Gastroesophageal sphincter (tissue), 3 donors: ENCODE measurements at regions not wholly inside any gene's neighbourhood (a gene's known extent, or its start where the extent isn't known, plus 50 kb on each side); places are given as distances from the start of the nearest gene placed in this dataset.

Experiments
- EP300 ChIP-seq: sonication (generic); formaldehyde crosslinking; IDR thresholded peaks from one replicate; pipeline ENCODE4 v1.6.1; 2017; ENCODE audit warnings: antibody characterized with exemption, mild to moderate bottlenecking
- POLR2A ChIP-seq, 2 donors: fragments of 450-650 bp; IDR thresholded peaks; one replicate each; pipeline ENCODE4 v1.6.1; 2017; ENCODE audit warnings: antibody characterized with exemption in 2 of 2, mild to moderate bottlenecking in 2 of 2, moderate library complexity in 1 of 2
- POLR2AphosphoS5 ChIP-seq: sonication (generic); formaldehyde crosslinking; IDR thresholded peaks from one replicate; pipeline ENCODE4 v1.6.1; 2017; ENCODE audit warnings: antibody characterized with exemption
- TF ChIP-seq, protein P1 (sequence below), 4 experiments: fragments of 200-600 bp in 2 of 4; fragments of 450-650 bp in 2 of 4; sonication (generic) in 1 of 4; IDR thresholded peaks; one replicate each; pipeline ENCODE4 v1.5.1; 2017 to 2019; ENCODE audit warnings: antibody characterized with exemption in 4 of 4, mild to moderate bottlenecking in 2 of 4, moderate library complexity in 2 of 4

DNA sequence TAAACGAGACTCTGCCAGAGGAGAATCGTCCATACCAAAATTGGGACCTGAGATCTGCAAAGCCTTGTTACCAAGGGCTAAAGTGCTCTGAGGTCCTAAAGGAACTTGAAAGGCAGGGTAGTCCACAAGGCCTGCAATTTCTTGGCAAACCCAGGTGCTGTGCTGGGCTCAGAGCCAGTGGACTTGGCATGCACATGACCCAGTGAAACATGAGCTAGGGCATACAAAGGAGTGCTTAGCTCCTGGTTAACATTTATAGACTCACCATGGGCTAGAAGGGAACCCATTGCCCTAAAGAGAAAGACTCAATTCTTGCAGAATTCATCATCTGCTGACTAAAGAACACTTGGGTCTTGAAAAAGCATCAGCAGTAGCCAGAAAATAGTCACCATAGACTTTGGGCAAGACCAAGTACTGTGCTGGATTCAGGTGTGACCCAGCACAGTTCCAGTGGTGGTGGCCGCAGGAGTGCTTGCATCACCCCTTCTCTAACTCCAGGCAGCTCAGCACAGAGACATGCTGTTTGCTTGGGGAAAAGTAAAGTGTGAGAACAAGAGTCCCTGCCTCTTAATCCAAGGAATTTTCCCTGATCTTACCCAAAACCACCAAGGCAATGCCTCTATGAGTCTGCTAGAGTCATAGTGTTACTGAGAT is 1069.4 kb upstream of the ADGRL2 start:
- no peak for TF ChIP-seq POLR2A (IDR thresholded peaks at IDR 0.05)
- TF ChIP-seq, protein P1, sequence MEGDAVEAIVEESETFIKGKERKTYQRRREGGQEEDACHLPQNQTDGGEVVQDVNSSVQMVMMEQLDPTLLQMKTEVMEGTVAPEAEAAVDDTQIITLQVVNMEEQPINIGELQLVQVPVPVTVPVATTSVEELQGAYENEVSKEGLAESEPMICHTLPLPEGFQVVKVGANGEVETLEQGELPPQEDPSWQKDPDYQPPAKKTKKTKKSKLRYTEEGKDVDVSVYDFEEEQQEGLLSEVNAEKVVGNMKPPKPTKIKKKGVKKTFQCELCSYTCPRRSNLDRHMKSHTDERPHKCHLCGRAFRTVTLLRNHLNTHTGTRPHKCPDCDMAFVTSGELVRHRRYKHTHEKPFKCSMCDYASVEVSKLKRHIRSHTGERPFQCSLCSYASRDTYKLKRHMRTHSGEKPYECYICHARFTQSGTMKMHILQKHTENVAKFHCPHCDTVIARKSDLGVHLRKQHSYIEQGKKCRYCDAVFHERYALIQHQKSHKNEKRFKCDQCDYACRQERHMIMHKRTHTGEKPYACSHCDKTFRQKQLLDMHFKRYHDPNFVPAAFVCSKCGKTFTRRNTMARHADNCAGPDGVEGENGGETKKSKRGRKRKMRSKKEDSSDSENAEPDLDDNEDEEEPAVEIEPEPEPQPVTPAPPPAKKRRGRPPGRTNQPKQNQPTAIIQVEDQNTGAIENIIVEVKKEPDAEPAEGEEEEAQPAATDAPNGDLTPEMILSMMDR (IDR thresholded peaks at IDR 0.05): no peak
- TF ChIP-seq POLR2AphosphoS5: no peak
- TF ChIP-seq EP300: no peak
